Breast epithelium (tissue), 3 donors: ENCODE measurements at regions not wholly inside any gene's neighbourhood (a gene's known extent, or its start where the extent isn't known, plus 50 kb on each side); places are given as distances from the start of the nearest gene placed in this dataset.

Source experiments
- POLR2A ChIP-seq: fragments of 450-650 bp; IDR thresholded peaks from one replicate; pipeline ENCODE4 v1.6.1; 2016; ENCODE audit warnings: antibody characterized with exemption, mild to moderate bottlenecking, moderate library complexity
- POLR2AphosphoS5 ChIP-seq, 3 donors: sonication (generic); formaldehyde crosslinking; IDR thresholded peaks; one replicate each; pipeline ENCODE4 v1.6.1; 2017; ENCODE audit warnings: antibody characterized with exemption in 3 of 3
- TF ChIP-seq, protein P1 (sequence below), 3 donors: fragments of 450-650 bp; IDR thresholded peaks; one replicate each; pipeline ENCODE4 v1.5.1; 2016 to 2017; ENCODE audit warnings: antibody characterized with exemption in 3 of 3, mild to moderate bottlenecking in 3 of 3, moderate library complexity in 3 of 3

DNA sequence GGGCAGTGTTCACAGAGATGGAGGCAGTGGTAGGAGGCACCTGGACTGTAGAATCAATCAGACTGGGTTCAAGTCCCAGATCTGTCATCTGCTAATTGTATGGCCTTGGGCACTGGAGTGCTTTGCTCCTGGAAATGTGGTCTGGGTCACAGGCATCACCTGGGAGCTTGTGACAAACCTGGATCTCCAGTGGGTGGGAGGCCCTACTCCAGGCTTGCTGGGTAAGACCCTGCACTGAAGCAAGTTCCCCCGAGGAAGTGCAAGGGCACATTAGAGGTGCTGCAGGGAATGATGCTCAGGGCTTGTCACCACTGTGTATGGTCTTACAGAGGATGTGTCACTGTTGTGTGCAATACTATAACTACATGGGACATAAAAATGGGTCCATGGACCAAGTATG is 220.5 kb upstream of the ID2 start:
- TF ChIP-seq, protein P1, sequence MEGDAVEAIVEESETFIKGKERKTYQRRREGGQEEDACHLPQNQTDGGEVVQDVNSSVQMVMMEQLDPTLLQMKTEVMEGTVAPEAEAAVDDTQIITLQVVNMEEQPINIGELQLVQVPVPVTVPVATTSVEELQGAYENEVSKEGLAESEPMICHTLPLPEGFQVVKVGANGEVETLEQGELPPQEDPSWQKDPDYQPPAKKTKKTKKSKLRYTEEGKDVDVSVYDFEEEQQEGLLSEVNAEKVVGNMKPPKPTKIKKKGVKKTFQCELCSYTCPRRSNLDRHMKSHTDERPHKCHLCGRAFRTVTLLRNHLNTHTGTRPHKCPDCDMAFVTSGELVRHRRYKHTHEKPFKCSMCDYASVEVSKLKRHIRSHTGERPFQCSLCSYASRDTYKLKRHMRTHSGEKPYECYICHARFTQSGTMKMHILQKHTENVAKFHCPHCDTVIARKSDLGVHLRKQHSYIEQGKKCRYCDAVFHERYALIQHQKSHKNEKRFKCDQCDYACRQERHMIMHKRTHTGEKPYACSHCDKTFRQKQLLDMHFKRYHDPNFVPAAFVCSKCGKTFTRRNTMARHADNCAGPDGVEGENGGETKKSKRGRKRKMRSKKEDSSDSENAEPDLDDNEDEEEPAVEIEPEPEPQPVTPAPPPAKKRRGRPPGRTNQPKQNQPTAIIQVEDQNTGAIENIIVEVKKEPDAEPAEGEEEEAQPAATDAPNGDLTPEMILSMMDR (IDR thresholded peaks at IDR 0.05) = no peak
- no peak for TF ChIP-seq POLR2AphosphoS5 (IDR thresholded peaks at IDR 0.05)
- TF ChIP-seq POLR2A = no peak
